ENCODE measurements at regions not wholly inside any gene's neighbourhood (a gene's known extent, or its start where the extent isn't known, plus 50 kb on each side); places are given as distances from the start of the nearest gene placed in this dataset.

- FAIRE-seq, result no peak
- H3K9me3 ChIP-seq (ENCODE audit: control insufficient read depth in 2 of 3, insufficient read depth in 1 of 3, low read length in 3 of 3), result no peaks in the 10 kb centered on the region
- H3K9ac ChIP-seq (ENCODE audit: low read length in 3 of 3), result peak overlapping the region in 2 of 3 donors; percentile 44 to 79
- H3K4me1 ChIP-seq (ENCODE audit: control insufficient read depth in 2 of 3, insufficient read depth in 2 of 3, low read depth in 1 of 3, low read length in 3 of 3), result peaks cover 0 to 12% (median 12%) of the 10 kb centered on the region in 3 donors
- DNase-seq, result peak; percentile 65 to 97 (median 84)
- peak overlapping the region; percentile 58 to 86 (median 74) for H3K4me3 ChIP-seq (ENCODE audit: low read length in 3 of 3)
- TF ChIP-seq CTCF (IDR thresholded peaks at IDR 0.05; ENCODE audit: borderline replicate concordance, extremely low read depth, insufficient read depth), result no peak
- H3K36me3 ChIP-seq (ENCODE audit: control insufficient read depth in 2 of 3, insufficient read depth in 3 of 3, low read length in 3 of 3), result no peaks in the 10 kb centered on the region
- no peaks in the 10 kb centered on the region for H3K27me3 ChIP-seq (ENCODE audit: control insufficient read depth, insufficient read depth, low read length)
- peak overlapping the region; percentile 95 to 99 for H3K27ac ChIP-seq (ENCODE audit: low read depth in 2 of 2, low read length in 2 of 2)
- intact Hi-C loops (cut with DNase I), result no loop called here
These were observed 81.1 kb upstream of the AK4 start for GRCh38 chr1:65066766-65067490.

- peak; percentile 75 to 95 (median 87) for DNase-seq
- Histone ChIP-seq H3K36me3 (ENCODE audit: control insufficient read depth in 2 of 3, insufficient read depth in 3 of 3, low read length in 3 of 3) (no peaks in the 10 kb centered on the region), H3K27me3 (ENCODE audit: control insufficient read depth, insufficient read depth, low read length) (no peaks in the 10 kb centered on the region), H3K4me1 (ENCODE audit: control insufficient read depth in 2 of 3, insufficient read depth in 2 of 3, low read depth in 1 of 3, low read length in 3 of 3) (peaks cover 0 to 12% (median 10%) of the 10 kb centered on the region in 3 donors), H3K27ac (ENCODE audit: low read depth in 2 of 2, low read length in 2 of 2) (peak overlapping the region; percentile 99), H3K9ac (ENCODE audit: low read length in 3 of 3) (peak overlapping the region; percentile 82 to 97 (median 86)), H3K4me3 (ENCODE audit: low read length in 3 of 3) (peak overlapping the region; percentile 74 to 92 (median 81)), H3K9me3 (ENCODE audit: control insufficient read depth in 2 of 3, insufficient read depth in 1 of 3, low read length in 3 of 3) (no peaks in the 10 kb centered on the region)
- no peak for TF ChIP-seq CTCF (IDR thresholded peaks at IDR 0.05; ENCODE audit: borderline replicate concordance, extremely low read depth, insufficient read depth)
- intact Hi-C loops (cut with DNase I), result no loop called here
- FAIRE-seq, result no peak
These were observed 80.4 kb upstream of the AK4 start for GRCh38 chr1:65067491-65068201.

GRCh38 chr1:65068202-65069010 lies 79.6 kb upstream of the AK4 start:
- no peaks in the 10 kb centered on the region for H3K36me3 ChIP-seq (ENCODE audit: control insufficient read depth in 2 of 3, insufficient read depth in 3 of 3, low read length in 3 of 3)
- DNase-seq (peak in 2 of 5 donors; percentile 53 to 58), FAIRE-seq (no peak)
- H3K27ac ChIP-seq (ENCODE audit: low read depth in 2 of 2, low read length in 2 of 2), result peak overlapping the region; percentile 99
- no peaks in the 10 kb centered on the region for H3K27me3 ChIP-seq (ENCODE audit: control insufficient read depth, insufficient read depth, low read length)
- peak overlapping the region; percentile 82 to 97 (median 86) for H3K9ac ChIP-seq (ENCODE audit: low read length in 3 of 3)
- H3K4me1 ChIP-seq (ENCODE audit: control insufficient read depth in 2 of 3, insufficient read depth in 2 of 3, low read depth in 1 of 3, low read length in 3 of 3), result peaks cover 0 to 12% (median 10%) of the 10 kb centered on the region in 3 donors
- TF ChIP-seq CTCF (IDR thresholded peaks at IDR 0.05; ENCODE audit: borderline replicate concordance, extremely low read depth, insufficient read depth), result no peak
- intact Hi-C loops (cut with DNase I), result no loop called here
- peak overlapping the region; percentile 74 to 92 (median 81) for H3K4me3 ChIP-seq (ENCODE audit: low read length in 3 of 3)
- H3K9me3 ChIP-seq (ENCODE audit: control insufficient read depth in 2 of 3, insufficient read depth in 1 of 3, low read length in 3 of 3), result no peaks in the 10 kb centered on the region
